K562 (cell line): ENCODE measurements at regions not wholly inside any gene's neighbourhood (a gene's known extent, or its start where the extent isn't known, plus 50 kb on each side); places are given as distances from the start of the nearest gene placed in this dataset.
"Not testable (repeated sequence)": the region's sequence is repeated elsewhere in the genome, so short reads cannot be mapped to it uniquely, and the experiment has no call there.

ENCODE experiments used
- ATAC-seq: fragments of 200-7000 bp; cut with Tn5 transposase; 3 replicates; pipeline ENCODE4 v1.9.1; 2020; ENCODE audit warnings: moderate library complexity
- BruUV-seq: library from RNA; stranded (reverse); fragments of 400-500 nt; replicated peaks from 2 replicates; lab custom pipeline; 2021; lab: Mats Ljungman, UMichigan
- CTCF ChIA-PET: fragments of 300-600 bp; formaldehyde crosslinking; extraction: SDS; loops from one replicate; lab custom pipeline; 2021; ENCODE audit warnings: low intra/inter-chr PET ratio; lab: Yijun Ruan, JAX
- POLR2A ChIA-PET: fragments of 300-600, 350-650 bp; sonication (Branson Sonifier 250); formaldehyde crosslinking; extraction: SDS; loops from one replicate; lab custom pipeline; 2021; ENCODE audit warnings: antibody characterized with exemption, inconsistent platforms; lab: Yijun Ruan, JAX
- DNase-seq, 4 experiments: peaks; one replicate each; pipeline versions ENCODE4 v3.0.0 to v3.0.0-alpha.2; 2011 to 2018; ENCODE audit warnings: low spot score in 3 of 4, mixed read lengths in 3 of 4; ENCODE audit errors: extremely low read depth in 1 of 4
- FAIRE-seq: peaks from 2 replicates; lab custom pipeline; 2011; peaks lifted over from hg19 to GRCh38; lab: Jason Lieb, UNC
- H2AFZ ChIP-seq: 2 replicates; pipeline ENCODE4 v1.6.0; 2011; ENCODE audit warnings: low read depth, low read length, control low read depth, inconsistent platforms
- H3K27ac ChIP-seq: fragments of 200-600 bp; 3 replicates; pipeline ENCODE4 v1.8.0; 2011; ENCODE audit warnings: low read depth, mild to moderate bottlenecking, control low read depth, inconsistent platforms, low read length, moderate library complexity, mixed read lengths; ENCODE audit errors: extremely low read depth
- H3K27me3 ChIP-seq, 2 experiments: fragments of 300-600 bp in 1 of 2; 2 replicates in 1 of 2; 3 replicates in 1 of 2; pipeline versions ENCODE4 v1.6.0 to v1.8.0; 2011; ENCODE audit warnings: inconsistent platforms in 2 of 2, low read length in 2 of 2, mild to moderate bottlenecking in 1 of 2, mixed read lengths in 1 of 2, moderate library complexity in 1 of 2; ENCODE audit not compliant: control insufficient read depth in 2 of 2, insufficient read depth in 2 of 2
- H3K36me3 ChIP-seq: fragments of 300-600 bp; 3 replicates; pipeline ENCODE4 v1.8.0; 2011; ENCODE audit warnings: mild to moderate bottlenecking, low read length, inconsistent platforms; ENCODE audit not compliant: control insufficient read depth, insufficient read depth
- H3K4me1 ChIP-seq, 2 experiments: fragments of 200-600 bp in 1 of 2; replicated peaks in 1 of 2; 2 replicates in 1 of 2; 3 replicates in 1 of 2; pipeline versions ENCODE4 v1.5.1 to v1.8.0; 2011; ENCODE audit warnings: inconsistent platforms in 2 of 2, low read length in 2 of 2, mild to moderate bottlenecking in 1 of 2, mixed read lengths in 1 of 2, moderate library complexity in 1 of 2; ENCODE audit not compliant: control insufficient read depth in 2 of 2, insufficient read depth in 2 of 2
- H3K4me2 ChIP-seq: 2 replicates; pipeline ENCODE4 v1.6.1; 2011; ENCODE audit warnings: low read length, control low read depth, inconsistent platforms, mixed read lengths; ENCODE audit not compliant: insufficient read depth
- H3K4me3 ChIP-seq: fragments of 200-600 bp; sonication (generic), shearing (Covaris generic); 2 replicates; pipeline ENCODE4 v1.5.1; 2016; ENCODE audit warnings: control low read depth, inconsistent platforms
- H3K79me2 ChIP-seq: fragments of 200-600 bp; 3 replicates; pipeline ENCODE4 v1.8.0; 2011; ENCODE audit warnings: low read length, inconsistent platforms; ENCODE audit not compliant: control insufficient read depth, insufficient read depth
- H3K9ac ChIP-seq, 2 experiments: 2 replicates each; pipeline versions ENCODE4 v1.6.0 to v1.6.1; 2011; ENCODE audit warnings: low read depth in 2 of 2, low read length in 2 of 2, control low read depth in 1 of 2, inconsistent platforms in 1 of 2, mild to moderate bottlenecking in 1 of 2, mixed read lengths in 1 of 2; ENCODE audit not compliant: insufficient read depth in 1 of 2
- H3K9me1 ChIP-seq: one replicate; pipeline ENCODE4 v1.6.0; 2011; ENCODE audit warnings: inconsistent platforms, mild to moderate bottlenecking, low read length, moderate library complexity; ENCODE audit not compliant: control insufficient read depth, insufficient read depth
- H3K9me3 ChIP-seq: replicated peaks from 2 replicates; pipeline ENCODE4 v1.5.1; 2011; ENCODE audit warnings: low read depth, low read length, inconsistent platforms; ENCODE audit not compliant: control insufficient read depth, insufficient read depth
- H4K20me1 ChIP-seq: replicated peaks from 2 replicates; pipeline ENCODE4 v1.6.1; 2011; ENCODE audit warnings: low read length, inconsistent platforms, mixed read lengths; ENCODE audit not compliant: control insufficient read depth, insufficient read depth
- ZBTB40 ChIP-seq, 2 experiments: fragments of 450-650 bp in 1 of 2; sonication (generic) in 1 of 2; formaldehyde crosslinking in 1 of 2; IDR thresholded peaks; 2 replicates each; pipeline versions ENCODE4 v1.7.1 to v1.9.0; 2016 to 2022; ENCODE audit warnings: inconsistent platforms in 1 of 2, mild to moderate bottlenecking in 1 of 2, missing genetic modification reagents in 1 of 2
- WGBS: fragments of 100-300 bp; shearing (Covaris generic); methylation state at CpG from one replicate; pipeline ENCODE4 v1.1.6; 2016; ENCODE audit warnings: low coverage, mixed read lengths; ENCODE audit not compliant: insufficient coverage; ENCODE audit errors: missing lambda C conversion rate; 5-methylcytosine and 5-hydroxymethylcytosine counted together
- in situ Hi-C: fragments of 300-500 bp; cut with MboI; formaldehyde crosslinking; loops from 4 replicates; pipeline ENCODE4 v1.15.0; 2018; ENCODE audit warnings: inconsistent platforms, mixed read lengths
- intact Hi-C: fragments of 100-400 bp; cut with micrococcal nuclease; formaldehyde crosslinking; loops from 2 replicates; pipeline ENCODE4 v1.14.2; 2022

DNA sequence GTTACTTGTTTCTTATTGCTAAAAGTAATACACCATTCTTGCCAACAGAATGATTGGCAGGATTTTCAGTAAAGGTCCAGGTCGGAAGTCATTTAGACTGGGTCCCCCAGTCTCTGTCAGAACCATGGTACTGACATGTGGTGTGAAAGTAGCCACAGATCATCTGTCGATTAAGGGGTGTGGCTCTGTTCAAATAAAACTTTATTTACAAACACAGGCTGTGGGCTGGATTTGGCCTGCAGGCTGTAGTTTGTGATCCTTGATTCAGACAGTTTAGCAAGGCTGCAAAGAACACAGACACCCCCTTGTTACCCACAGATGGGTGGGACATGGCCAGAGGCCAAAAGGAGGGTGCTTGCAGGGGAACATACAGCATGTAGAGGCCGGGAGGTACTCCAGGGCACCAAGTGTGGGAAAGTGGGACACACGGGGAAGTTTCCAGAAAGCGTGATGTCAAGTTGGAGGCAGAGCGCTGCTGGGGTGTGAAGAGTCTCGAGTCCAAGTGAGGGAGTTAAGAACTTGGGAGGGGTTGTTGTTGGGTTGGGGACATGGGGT lies 104.1 kb upstream of the CCZ1B start:
- H3K9me1 ChIP-seq, H3K4me2 ChIP-seq: not testable (repeated sequence)
- POLR2A ChIA-PET, result interaction anchor here (0.6 kb wide), 1 partner anchor 407 kb away, joined by 3 read pairs; no protein-coding TSS in a partner anchor
- TF ChIP-seq ZBTB40 (IDR thresholded peaks at IDR 0.05), result peak; percentile 97
- TF ChIP-seq ZBTB40 (CRISPR knock-in tag; IDR thresholded peaks at IDR 0.05), result peak; percentile 96
- TF ChIP-seq, all 486 proteins: peak for 1; not testable (repeated sequence) for 485
- intact Hi-C loops, in situ Hi-C loops, H3K27me3 ChIP-seq, H3K9ac ChIP-seq, FAIRE-seq, H3K79me2 ChIP-seq, BruUV-seq, H3K9me3 ChIP-seq, ATAC-seq, H3K36me3 ChIP-seq, H4K20me1 ChIP-seq, H3K4me3 ChIP-seq, H3K27ac ChIP-seq, CTCF ChIA-PET: not testable (repeated sequence)
- DNase-seq, result peak in 1 of 4 experiments; percentile 8
- H2AFZ ChIP-seq, result peak overlapping the region; percentile 55; the same call in 1 of the 2 replicates
- WGBS, result 55% methylated on average over 7 of the region's 7 CpGs
- H3K4me1 ChIP-seq, result peaks cover 0 to 16% of the 10 kb centered on the region in 2 experiments; a peak in 3 of 5 replicates
